GM23338 (cell line): ENCODE measurements at regions not wholly inside any gene's neighbourhood (a gene's known extent, or its start where the extent isn't known, plus 50 kb on each side); places are given as distances from the start of the nearest gene placed in this dataset.

ENCODE experiments used
- ATAC-seq: fragments of 200-7000 bp; cut with Tn5 transposase; 3 replicates; pipeline ENCODE4 v1.9.1; 2020
- DNase-seq: peaks from one replicate; pipeline ENCODE4 v3.0.0-alpha.2; 2015; ENCODE audit warnings: low spot score
- H2AFZ ChIP-seq: fragments of 200-600 bp; sonication (generic); 2 replicates; pipeline ENCODE4 v1.8.0; 2016; ENCODE audit warnings: antibody characterized with exemption, mild to moderate bottlenecking, moderate library complexity
- H3F3A ChIP-seq: fragments of 200-600 bp; sonication (generic); replicated peaks from 2 replicates; pipeline ENCODE4 v1.8.0; 2017; ENCODE audit warnings: antibody characterized with exemption, mixed run types, low read depth
- H3K27ac ChIP-seq: fragments of 200-600 bp; sonication (generic); 2 replicates; pipeline ENCODE4 v1.6.1; 2016; ENCODE audit warnings: low read depth
- H3K27me3 ChIP-seq: fragments of 200-600 bp; sonication (generic); 2 replicates; pipeline ENCODE4 v1.8.0; 2016; ENCODE audit warnings: mild to moderate bottlenecking, mixed run types, moderate library complexity; ENCODE audit not compliant: insufficient read depth
- H3K36me3 ChIP-seq: fragments of 200-600 bp; sonication (generic); 2 replicates; pipeline ENCODE4 v1.8.0; 2016; ENCODE audit warnings: mild to moderate bottlenecking; ENCODE audit not compliant: insufficient read depth
- H3K4me1 ChIP-seq: fragments of 200-600 bp; sonication (generic); 2 replicates; pipeline ENCODE4 v1.8.0; 2016; ENCODE audit warnings: mild to moderate bottlenecking, moderate library complexity; ENCODE audit not compliant: insufficient read depth
- H3K4me2 ChIP-seq: fragments of 200-600 bp; sonication (generic); 2 replicates; pipeline ENCODE4 v1.7.1; 2017; ENCODE audit warnings: mixed run types
- H3K4me3 ChIP-seq: fragments of 200-600 bp; sonication (generic); 2 replicates; pipeline ENCODE4 v1.6.1; 2016; ENCODE audit warnings: mixed run types
- H3K79me2 ChIP-seq: fragments of 200-600 bp; sonication (generic); replicated peaks from 2 replicates; pipeline ENCODE4 v1.8.0; 2017; ENCODE audit warnings: mild to moderate bottlenecking; ENCODE audit not compliant: insufficient read depth
- H3K9me2 ChIP-seq: fragments of 200-600 bp; sonication (generic); 2 replicates; pipeline ENCODE4 v1.8.0; 2017; ENCODE audit not compliant: insufficient read depth
- H4K20me1 ChIP-seq: fragments of 200-600 bp; sonication (generic); replicated peaks from 2 replicates; pipeline ENCODE4 v1.8.0; 2017; ENCODE audit warnings: mild to moderate bottlenecking; ENCODE audit not compliant: insufficient read depth
- H3K27ac Mint-ChIP-seq: 2 replicates; pipeline ENCODE4 v1.8.0; 2020; ENCODE audit warnings: inconsistent platforms, mild to moderate bottlenecking, moderate library complexity, mixed read lengths
- H3K27me3 Mint-ChIP-seq: 3 replicates; pipeline ENCODE4 v1.8.0; 2022; ENCODE audit warnings: low read depth, mild to moderate bottlenecking, moderate library complexity, mixed read lengths, inconsistent platforms; ENCODE audit not compliant: insufficient read depth, poor library complexity
- H3K36me3 Mint-ChIP-seq: 3 replicates; pipeline ENCODE4 v1.8.0; 2021; ENCODE audit warnings: low read depth, mild to moderate bottlenecking, inconsistent platforms, moderate library complexity, mixed read lengths
- H3K4me1 Mint-ChIP-seq: 3 replicates; pipeline ENCODE4 v1.8.0; 2020; ENCODE audit warnings: mild to moderate bottlenecking, inconsistent platforms, mixed read lengths
- H3K4me3 Mint-ChIP-seq: 3 replicates; pipeline ENCODE4 v1.8.0; 2021; ENCODE audit warnings: moderate library complexity, mild to moderate bottlenecking, inconsistent platforms, mixed read lengths
- H3K9me3 Mint-ChIP-seq: 3 replicates; pipeline ENCODE4 v1.8.0; 2020; ENCODE audit warnings: moderate library complexity, mild to moderate bottlenecking, inconsistent platforms, mixed read lengths
- EZH2phosphoT487 ChIP-seq: fragments of 200-600 bp; sonication (generic); IDR thresholded peaks from one replicate; pipeline ENCODE4 v1.8.1; 2018; ENCODE audit warnings: antibody characterized with exemption; ENCODE audit not compliant: unreplicated experiment
- JUNB ChIP-seq: IDR thresholded peaks from one replicate; pipeline ENCODE4 v1.6.1; 2016; ENCODE audit warnings: antibody characterized with exemption; ENCODE audit not compliant: unreplicated experiment
- NANOG ChIP-seq: IDR thresholded peaks from 2 replicates; pipeline ENCODE4 v1.6.1; 2016; ENCODE audit warnings: antibody characterized with exemption, borderline replicate concordance
- POLR2AphosphoS5 ChIP-seq: IDR thresholded peaks from 2 replicates; pipeline ENCODE4 v1.6.1; 2016; ENCODE audit warnings: antibody characterized with exemption, low read depth
- STAT1 ChIP-seq: IDR thresholded peaks from one replicate; pipeline ENCODE4 v1.6.1; 2016; ENCODE audit warnings: antibody characterized with exemption; ENCODE audit not compliant: unreplicated experiment
- ZNF114 ChIP-seq: fragments of 250-450 bp; sonication (Bioruptor Pico); IDR thresholded peaks from 2 replicates; pipeline ENCODE4 v1.5.0; 2020; ENCODE audit warnings: mild to moderate bottlenecking, moderate library complexity
- ZNF331 ChIP-seq: fragments of 250-450 bp; sonication (Bioruptor Pico); IDR thresholded peaks from 2 replicates; pipeline ENCODE4 v1.5.0; 2020; ENCODE audit warnings: low read depth, mild to moderate bottlenecking, moderate library complexity
- TF ChIP-seq, protein P1 (sequence below), 2 experiments: fragments of 200-600 bp in 1 of 2; sonication (generic) in 1 of 2; conservative IDR thresholded peaks; 2 replicates each; pipeline versions ENCODE4 v1.5.1 to v1.6.1; 2016 to 2017; ENCODE audit warnings: antibody characterized with exemption in 2 of 2, low read depth in 2 of 2, mild to moderate bottlenecking in 2 of 2, moderate library complexity in 1 of 2
- TF ChIP-seq, protein P2 (sequence below): IDR thresholded peaks from one replicate; pipeline ENCODE4 v1.6.1; 2018; ENCODE audit warnings: antibody characterized with exemption; ENCODE audit not compliant: unreplicated experiment
- TF ChIP-seq, protein P3 (sequence below): IDR thresholded peaks from 2 replicates; pipeline ENCODE4 v1.6.1; 2016; ENCODE audit warnings: antibody characterized with exemption

DNA sequence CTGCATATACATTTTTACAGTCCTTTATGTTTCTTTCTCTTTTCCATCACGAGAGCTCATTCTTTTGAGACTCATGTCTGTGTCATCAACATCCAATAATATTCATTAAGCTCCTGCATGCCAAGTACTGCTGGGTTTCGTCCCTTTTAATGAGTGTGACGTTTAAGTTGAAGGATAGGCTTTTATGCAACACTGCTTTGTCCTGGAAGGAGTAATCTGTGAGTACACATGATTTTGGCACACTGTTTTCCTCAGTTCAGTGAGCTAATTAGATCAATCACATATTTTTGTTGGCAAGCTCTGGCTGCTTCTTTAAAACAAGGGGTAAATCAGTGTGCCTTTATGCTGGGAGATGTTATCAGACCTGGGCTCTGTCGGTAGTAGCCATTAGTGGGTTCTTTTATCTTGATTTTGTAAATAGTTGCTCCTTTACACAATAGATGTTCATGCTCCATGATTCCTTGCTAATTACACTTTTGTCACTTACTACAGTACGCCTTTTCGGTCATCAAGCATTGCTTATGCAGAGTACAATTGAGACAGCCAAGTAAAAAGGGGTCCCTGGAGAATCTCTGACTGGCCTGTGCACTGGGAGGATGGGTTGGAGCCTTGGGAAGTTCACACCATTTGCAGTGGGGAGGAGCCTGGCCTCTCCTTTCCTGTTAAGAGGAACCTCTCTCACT lies 132.6 kb downstream of the FHIP1A start:
- Mint-ChIP-seq H3K4me1 (peaks cover 49% of the 10 kb centered on the region), H3K36me3 (peaks cover 20% of the 10 kb centered on the region), H3K27me3 (peaks cover 2% of the 10 kb centered on the region), H3K27ac (no peak overlapping the region), H3K9me3 (peaks cover 8% of the 10 kb centered on the region; the same call in 2 of the 3 replicates), H3K4me3 (no peak overlapping the region)
- Histone ChIP-seq H3K79me2 (peaks cover 44% of the 10 kb centered on the region), H2AFZ (no peak overlapping the region), H3K4me1 (peaks cover 44% of the 10 kb centered on the region), H3K4me3 (no peak overlapping the region), H3K4me2 (0 out of 2 replicates have a peak overlapping the region, but pooled peaks have one; percentile 31), H3K36me3 (no peaks in the 10 kb centered on the region), H3K9me2 (0 out of 2 replicates have a peak, but pooled peaks cover 5% of the 10 kb centered on the region), H4K20me1 (peaks cover 13% of the 10 kb centered on the region), H3K27ac (no peak overlapping the region), H3K27me3 (no peaks in the 10 kb centered on the region), H3F3A (no peaks in the 10 kb centered on the region)
- DNase-seq (no peak), ATAC-seq (peak; percentile 43)
- TF ChIP-seq JUNB (no peak), STAT1 (no peak), POLR2AphosphoS5 (no peak), NANOG (no peak), ZNF114 (CRISPR knock-in tag) (no peak), ZNF331 (CRISPR knock-in tag) (no peak), EZH2phosphoT487 (no peak)
- TF ChIP-seq, protein P1, sequence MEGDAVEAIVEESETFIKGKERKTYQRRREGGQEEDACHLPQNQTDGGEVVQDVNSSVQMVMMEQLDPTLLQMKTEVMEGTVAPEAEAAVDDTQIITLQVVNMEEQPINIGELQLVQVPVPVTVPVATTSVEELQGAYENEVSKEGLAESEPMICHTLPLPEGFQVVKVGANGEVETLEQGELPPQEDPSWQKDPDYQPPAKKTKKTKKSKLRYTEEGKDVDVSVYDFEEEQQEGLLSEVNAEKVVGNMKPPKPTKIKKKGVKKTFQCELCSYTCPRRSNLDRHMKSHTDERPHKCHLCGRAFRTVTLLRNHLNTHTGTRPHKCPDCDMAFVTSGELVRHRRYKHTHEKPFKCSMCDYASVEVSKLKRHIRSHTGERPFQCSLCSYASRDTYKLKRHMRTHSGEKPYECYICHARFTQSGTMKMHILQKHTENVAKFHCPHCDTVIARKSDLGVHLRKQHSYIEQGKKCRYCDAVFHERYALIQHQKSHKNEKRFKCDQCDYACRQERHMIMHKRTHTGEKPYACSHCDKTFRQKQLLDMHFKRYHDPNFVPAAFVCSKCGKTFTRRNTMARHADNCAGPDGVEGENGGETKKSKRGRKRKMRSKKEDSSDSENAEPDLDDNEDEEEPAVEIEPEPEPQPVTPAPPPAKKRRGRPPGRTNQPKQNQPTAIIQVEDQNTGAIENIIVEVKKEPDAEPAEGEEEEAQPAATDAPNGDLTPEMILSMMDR (conservative IDR thresholded peaks at IDR 0.05; ENCODE audit: low read depth in 2 of 2): no peak
- TF ChIP-seq, protein P2, sequence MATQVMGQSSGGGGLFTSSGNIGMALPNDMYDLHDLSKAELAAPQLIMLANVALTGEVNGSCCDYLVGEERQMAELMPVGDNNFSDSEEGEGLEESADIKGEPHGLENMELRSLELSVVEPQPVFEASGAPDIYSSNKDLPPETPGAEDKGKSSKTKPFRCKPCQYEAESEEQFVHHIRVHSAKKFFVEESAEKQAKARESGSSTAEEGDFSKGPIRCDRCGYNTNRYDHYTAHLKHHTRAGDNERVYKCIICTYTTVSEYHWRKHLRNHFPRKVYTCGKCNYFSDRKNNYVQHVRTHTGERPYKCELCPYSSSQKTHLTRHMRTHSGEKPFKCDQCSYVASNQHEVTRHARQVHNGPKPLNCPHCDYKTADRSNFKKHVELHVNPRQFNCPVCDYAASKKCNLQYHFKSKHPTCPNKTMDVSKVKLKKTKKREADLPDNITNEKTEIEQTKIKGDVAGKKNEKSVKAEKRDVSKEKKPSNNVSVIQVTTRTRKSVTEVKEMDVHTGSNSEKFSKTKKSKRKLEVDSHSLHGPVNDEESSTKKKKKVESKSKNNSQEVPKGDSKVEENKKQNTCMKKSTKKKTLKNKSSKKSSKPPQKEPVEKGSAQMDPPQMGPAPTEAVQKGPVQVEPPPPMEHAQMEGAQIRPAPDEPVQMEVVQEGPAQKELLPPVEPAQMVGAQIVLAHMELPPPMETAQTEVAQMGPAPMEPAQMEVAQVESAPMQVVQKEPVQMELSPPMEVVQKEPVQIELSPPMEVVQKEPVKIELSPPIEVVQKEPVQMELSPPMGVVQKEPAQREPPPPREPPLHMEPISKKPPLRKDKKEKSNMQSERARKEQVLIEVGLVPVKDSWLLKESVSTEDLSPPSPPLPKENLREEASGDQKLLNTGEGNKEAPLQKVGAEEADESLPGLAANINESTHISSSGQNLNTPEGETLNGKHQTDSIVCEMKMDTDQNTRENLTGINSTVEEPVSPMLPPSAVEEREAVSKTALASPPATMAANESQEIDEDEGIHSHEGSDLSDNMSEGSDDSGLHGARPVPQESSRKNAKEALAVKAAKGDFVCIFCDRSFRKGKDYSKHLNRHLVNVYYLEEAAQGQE: no peak
- TF ChIP-seq, protein P3, sequence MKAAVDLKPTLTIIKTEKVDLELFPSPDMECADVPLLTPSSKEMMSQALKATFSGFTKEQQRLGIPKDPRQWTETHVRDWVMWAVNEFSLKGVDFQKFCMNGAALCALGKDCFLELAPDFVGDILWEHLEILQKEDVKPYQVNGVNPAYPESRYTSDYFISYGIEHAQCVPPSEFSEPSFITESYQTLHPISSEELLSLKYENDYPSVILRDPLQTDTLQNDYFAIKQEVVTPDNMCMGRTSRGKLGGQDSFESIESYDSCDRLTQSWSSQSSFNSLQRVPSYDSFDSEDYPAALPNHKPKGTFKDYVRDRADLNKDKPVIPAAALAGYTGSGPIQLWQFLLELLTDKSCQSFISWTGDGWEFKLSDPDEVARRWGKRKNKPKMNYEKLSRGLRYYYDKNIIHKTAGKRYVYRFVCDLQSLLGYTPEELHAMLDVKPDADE: no peak
